GF-D8 (cell line): ENCODE measurements at regions not wholly inside any gene's neighbourhood (a gene's known extent, or its start where the extent isn't known, plus 50 kb on each side); places are given as distances from the start of the nearest gene placed in this dataset.
"Not testable (repeated sequence)": the region's sequence is repeated elsewhere in the genome, so short reads cannot be mapped to it uniquely, and the experiment has no call there.

Experiments used
- DNase-seq: peaks from one replicate; lab custom pipeline; 2025; lab: John Stamatoyannopoulos, UW

GRCh38 chr1:213585402-213585801 lies 402.4 kb upstream of the PROX1 start:
- DNase-seq, result no peak

- no peak for DNase-seq
Observed at GRCh38 chr1:213585959-213586586, 401.7 kb upstream of the PROX1 start.

GRCh38 chr1:213586587-213586972 lies 401.2 kb upstream of the PROX1 start:
- no peak for DNase-seq

DNA sequence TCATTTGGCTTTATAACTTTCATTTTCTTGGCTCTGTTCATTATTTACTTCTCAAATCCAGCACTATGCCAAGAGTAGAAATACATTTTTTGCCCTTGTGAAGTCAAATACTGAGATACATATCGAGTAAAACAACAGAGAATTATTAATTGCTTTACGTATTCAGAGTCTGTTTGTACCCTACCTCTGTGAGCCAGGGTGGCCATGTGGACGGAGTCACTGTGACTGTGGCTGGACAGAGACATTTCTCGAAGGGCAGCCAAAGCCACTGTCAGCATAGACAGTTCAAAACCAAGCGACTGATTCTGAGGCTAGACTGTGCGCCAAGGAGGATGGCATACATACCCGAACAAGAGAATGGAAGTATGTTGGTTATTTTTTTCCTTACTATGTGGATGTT lies 391.0 kb upstream of the PROX1 start:
- DNase-seq, result no peak

DNA sequence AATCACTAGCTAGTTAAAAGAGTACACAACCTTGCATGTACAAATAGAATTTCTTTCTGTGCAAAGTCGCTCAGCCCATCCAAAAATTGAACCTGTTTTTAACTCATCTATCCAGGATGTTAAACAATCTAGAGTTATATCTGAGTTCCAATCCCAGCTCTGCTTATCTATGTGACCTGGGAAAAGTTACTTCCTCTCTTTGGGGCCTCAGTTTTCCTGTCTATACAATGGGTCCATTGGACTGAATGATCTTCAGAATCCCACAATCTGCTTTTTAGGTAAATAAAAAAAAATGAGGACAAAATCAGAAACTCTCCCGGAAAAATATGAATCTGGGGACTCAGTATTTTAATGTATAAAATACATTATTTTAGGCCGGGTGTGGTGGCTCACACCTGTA lies 389.5 kb upstream of the PROX1 start:
- DNase-seq, result no peak

GRCh38 chr1:213600879-213601278 lies 386.9 kb upstream of the PROX1 start:
- DNase-seq, result no peak

DNA sequence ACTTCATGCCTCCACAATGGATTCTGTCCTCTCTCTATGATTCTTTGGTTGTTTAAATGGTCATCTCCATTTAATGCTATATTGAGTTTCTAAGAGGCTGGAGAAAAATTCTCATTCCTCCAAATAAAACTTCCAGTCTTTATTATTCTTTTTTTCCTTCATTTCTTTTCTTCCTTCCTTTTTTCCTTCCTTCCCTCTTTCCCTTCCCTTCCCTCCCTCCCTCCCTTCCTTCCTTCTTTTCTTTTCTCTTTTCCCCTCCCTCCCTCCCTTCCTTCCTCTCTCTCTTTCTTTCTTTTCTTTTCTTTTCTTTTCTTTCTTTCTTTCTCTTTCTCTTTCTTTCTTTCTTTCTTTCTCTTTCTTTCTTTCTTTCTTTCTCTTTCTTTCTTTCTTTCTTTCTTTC lies 386.1 kb upstream of the PROX1 start:
- DNase-seq, result not testable (repeated sequence)

- DNase-seq, result no peak
Observed at GRCh38 chr1:213602796-213603486, 384.8 kb upstream of the PROX1 start.

GRCh38 chr1:213604477-213604876 lies 383.3 kb upstream of the PROX1 start:
- no peak for DNase-seq

DNA sequence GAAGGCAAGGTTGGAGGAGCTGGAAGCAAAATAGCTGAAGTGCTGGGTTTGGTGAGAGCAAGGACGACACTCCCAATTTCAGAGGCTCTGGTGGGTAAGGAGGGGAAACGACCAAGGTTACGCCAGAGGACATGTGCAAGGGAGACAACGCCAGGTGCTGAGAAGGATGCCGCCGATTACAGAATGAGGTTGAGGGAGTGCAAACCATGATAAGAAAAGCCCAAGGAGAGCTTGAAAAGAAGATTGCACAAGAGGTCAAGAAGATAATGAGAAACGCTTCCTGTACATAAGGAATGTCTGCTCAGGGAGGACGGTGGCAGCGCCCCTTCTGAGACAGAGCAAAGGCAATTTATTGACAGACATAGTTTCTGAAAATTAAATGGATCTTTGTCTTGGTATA lies 382.0 kb upstream of the PROX1 start:
- DNase-seq, result no peak

DNA sequence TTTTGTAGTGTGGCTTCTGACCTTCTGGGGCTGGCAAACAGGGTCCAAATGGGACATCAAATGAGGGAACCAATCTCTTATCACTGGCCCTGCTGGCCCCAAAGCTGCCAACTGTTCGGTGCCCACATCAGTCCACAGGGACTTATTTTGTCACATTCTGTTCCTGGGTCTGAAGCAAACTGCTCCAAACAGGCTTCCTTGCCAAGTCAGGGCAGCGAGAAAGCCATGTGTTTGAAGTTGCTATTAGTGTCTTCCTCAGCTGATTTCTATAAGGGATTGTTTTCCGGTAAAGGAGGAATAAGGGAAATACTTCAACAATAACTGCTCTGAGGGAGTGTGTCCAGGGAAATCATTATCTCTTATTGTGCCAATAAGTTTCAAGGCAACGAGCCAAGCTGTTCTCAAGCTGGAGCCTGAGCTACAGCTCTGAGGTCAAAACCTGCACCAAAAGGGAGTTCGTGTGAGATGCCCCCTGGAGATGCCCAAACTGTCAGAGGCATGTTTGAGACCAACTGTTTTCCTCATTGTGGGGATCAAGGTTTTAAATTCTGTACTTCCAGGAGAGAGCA lies 381.4 kb upstream of the PROX1 start:
- no peak for DNase-seq

GRCh38 chr1:213613549-213613948 lies 374.2 kb upstream of the PROX1 start:
- DNase-seq, result no peak

DNA sequence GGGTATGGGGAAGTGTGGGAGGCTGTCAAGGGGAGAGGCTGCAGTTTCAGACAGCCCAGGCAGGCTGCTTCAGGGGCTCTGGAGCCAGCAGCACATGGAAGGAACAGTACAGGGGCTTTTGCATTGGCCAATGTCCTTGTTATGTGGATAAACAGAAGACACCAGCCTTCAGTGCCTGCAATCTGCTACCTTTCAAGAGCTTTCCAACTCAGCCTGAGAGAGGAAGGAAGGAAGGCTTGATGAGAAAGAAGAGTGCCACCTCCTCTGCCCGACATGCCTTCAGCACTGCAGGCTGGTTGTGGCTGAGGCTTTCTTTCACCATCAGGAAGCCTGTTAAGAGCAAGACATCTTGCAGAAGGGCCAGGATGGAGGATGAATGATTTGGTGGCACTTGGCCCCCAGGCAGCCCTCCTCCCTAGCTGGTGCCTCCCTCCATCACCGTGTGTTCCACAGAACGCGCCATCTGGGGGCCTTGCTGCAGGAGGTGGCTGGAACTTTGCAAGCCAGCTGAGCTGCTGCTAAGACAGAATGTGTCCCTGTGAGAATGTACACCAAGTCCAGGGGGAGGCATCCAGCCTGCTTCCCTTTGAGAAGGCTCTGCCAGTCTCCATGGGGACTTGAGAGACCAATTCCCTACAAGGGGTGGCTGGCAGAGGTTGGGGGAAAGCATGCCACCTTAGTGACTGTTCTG lies 372.4 kb upstream of the PROX1 start:
- DNase-seq, result no peak

- no peak for DNase-seq
Observed at GRCh38 chr1:213617133-213617532, 370.6 kb upstream of the PROX1 start.

DNA sequence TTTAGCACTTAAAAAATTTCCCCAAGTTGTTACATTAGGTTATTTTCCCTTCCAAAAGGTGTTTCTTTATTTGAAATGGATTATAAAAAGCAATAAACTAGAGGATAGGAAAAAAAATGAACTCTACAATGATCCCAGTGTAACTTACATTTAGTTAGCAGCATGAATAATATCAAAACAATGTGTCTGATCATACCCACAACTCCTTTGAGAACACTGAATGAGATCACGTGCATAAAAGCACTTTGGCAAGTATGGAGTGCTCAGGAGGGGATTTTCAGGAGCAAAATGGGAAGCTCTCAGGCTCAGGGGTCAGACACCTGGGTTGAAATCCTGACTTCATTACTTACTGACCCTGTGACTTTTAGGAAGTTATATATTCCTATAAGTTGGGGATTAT lies 369.7 kb upstream of the PROX1 start:
- DNase-seq, result no peak

- no peak for DNase-seq
Observed at GRCh38 chr1:213619026-213619425, 368.7 kb upstream of the PROX1 start.

- no peak for DNase-seq
Observed at GRCh38 chr1:213621077-213621476, 366.7 kb upstream of the PROX1 start.

DNA sequence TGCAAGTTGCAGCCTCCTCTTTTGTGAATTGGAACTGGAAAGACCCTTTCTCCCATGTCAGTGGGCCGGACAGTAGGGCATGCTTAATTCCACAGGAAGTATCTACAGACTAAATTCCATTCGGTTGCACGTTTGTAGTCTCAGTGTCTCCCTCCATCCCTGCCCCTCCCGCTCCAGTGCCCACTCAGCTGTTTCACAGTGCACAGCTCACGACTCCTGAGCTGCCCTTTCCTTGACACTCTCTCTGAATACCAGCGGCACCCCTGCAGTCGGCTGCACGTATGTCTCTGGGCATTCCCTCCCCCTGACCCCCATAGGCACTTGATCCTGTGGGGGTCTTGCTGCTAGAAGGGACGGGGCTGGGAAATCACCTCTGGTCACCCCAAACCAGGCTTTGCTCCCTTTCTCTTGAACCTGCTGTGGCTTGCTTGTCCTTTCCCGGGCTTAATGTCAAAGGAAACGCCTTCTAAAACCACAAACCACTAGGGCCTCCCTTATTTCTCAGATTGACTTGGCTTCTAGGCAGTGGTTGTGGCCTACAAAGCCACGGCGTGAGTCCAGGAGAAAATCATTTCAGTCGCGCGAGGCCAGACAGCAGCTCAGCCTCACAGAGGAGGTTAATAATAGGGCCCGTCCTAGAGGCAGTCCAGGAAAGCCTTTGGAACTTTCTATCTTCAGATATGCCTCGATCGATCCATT lies 365.3 kb upstream of the PROX1 start:
- no peak for DNase-seq

DNA sequence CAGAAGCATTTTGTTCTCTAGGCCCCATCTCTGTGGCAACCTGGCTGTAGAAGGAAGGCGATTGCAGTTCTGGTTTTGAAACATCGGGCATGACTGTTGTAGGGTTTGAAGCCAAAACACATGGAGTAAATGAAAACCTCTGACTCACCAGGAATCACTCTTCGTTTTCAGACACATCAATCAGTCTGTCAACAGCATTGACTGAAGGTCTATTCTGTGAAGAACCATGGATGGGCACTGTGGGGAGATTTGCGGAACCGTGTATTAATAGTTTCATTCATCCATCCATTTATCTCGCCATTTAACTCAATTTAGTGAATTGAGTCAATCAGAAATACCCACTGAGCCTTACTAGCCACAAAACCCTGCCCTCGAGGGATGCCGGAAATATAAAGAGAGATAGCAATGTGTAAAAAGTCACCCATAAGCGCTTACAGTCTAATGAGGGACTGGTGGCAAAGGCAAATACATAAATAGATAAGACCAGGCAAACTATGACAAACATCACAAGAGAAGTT lies 364.6 kb upstream of the PROX1 start:
- DNase-seq, result no peak

GRCh38 chr1:213623862-213624261 lies 363.9 kb upstream of the PROX1 start:
- no peak for DNase-seq

- not testable (repeated sequence) for DNase-seq
Observed at GRCh38 chr1:213636778-213637177, 351.0 kb upstream of the PROX1 start.

GRCh38 chr1:213641312-213641711 lies 346.5 kb upstream of the PROX1 start:
- DNase-seq, result no peak
